ENCODE measurements at regions not wholly inside any gene's neighbourhood (a gene's known extent, or its start where the extent isn't known, plus 50 kb on each side); places are given as distances from the start of the nearest gene placed in this dataset.

DNA sequence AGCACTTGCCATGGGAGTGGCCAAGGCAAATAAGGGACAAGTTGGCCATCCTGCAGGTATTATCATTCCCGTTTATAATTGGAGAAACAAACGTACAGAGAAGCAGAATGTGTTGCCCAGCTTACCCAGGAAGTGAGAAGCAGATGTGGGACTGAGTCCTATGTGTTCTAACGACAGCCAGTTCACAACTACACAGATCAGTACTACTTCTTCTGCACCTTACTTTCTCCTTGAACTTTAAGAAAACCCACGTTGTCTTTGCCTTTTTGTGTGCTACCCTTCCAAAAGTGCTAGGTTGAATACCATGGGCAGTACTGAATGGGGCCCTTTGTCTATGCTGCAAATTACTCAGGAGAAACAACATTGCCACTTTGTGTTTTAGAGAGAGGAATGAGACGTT is 62.8 kb upstream of the BLID start:
- TF ChIP-seq, protein P1, sequence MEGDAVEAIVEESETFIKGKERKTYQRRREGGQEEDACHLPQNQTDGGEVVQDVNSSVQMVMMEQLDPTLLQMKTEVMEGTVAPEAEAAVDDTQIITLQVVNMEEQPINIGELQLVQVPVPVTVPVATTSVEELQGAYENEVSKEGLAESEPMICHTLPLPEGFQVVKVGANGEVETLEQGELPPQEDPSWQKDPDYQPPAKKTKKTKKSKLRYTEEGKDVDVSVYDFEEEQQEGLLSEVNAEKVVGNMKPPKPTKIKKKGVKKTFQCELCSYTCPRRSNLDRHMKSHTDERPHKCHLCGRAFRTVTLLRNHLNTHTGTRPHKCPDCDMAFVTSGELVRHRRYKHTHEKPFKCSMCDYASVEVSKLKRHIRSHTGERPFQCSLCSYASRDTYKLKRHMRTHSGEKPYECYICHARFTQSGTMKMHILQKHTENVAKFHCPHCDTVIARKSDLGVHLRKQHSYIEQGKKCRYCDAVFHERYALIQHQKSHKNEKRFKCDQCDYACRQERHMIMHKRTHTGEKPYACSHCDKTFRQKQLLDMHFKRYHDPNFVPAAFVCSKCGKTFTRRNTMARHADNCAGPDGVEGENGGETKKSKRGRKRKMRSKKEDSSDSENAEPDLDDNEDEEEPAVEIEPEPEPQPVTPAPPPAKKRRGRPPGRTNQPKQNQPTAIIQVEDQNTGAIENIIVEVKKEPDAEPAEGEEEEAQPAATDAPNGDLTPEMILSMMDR (IDR thresholded peaks at IDR 0.05; ENCODE audit: low read length, missing control alignments), result no peak
- H3K4me3 ChIP-seq (replicated peaks; ENCODE audit: low read depth, low read length), result peak overlapping the region; percentile 70
- no peak for DNase-seq (ENCODE audit: low read depth)

DNA sequence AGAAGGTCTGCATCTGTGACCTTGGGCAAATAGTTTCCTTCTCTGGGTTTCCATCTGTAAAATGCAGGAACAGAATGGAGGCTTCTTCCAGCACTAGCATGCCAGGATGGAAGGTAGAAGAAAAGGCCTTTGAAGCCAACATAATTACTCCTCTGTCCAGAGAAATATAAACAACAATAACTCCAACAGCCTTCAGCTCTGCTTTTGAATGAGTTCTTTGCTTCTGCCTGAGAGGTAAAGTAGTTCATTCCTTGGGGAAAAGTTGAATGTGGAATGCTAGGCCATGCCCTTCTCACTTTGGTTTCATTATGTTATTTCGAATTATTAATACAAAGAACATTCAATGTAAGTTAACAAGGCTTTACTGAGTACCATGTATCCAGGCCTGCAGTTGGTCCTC is 61.2 kb upstream of the BLID start:
- no peak for DNase-seq (ENCODE audit: low read depth)
- TF ChIP-seq, protein P1 (IDR thresholded peaks at IDR 0.05; ENCODE audit: low read length, missing control alignments), result no peak
- H3K4me3 ChIP-seq (replicated peaks; ENCODE audit: low read depth, low read length), result peak overlapping the region; percentile 70

DNA sequence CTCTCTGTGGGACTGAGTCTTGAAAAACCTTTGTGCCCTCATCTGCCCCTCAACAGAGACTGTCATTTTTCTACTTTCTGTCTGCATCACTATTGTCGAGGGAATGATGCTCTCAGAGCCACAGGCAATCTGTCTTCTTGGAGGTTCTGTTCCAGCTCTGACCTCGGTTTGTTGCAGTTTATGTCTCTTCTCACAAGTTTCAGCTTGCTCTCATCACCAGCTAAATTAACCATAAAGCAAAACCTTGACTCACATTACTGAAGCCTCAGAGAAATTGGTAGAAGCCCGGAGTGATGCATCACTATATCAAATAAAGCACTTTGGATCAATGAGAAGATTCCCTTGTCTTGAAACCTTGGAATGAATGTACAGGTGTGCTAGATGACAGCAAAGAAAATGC is 60.6 kb upstream of the BLID start:
- DNase-seq (ENCODE audit: low read depth), result no peak
- TF ChIP-seq, protein P1 (IDR thresholded peaks at IDR 0.05; ENCODE audit: low read length, missing control alignments), result no peak
- H3K4me3 ChIP-seq (replicated peaks; ENCODE audit: low read depth, low read length), result peak overlapping the region; percentile 70

DNA sequence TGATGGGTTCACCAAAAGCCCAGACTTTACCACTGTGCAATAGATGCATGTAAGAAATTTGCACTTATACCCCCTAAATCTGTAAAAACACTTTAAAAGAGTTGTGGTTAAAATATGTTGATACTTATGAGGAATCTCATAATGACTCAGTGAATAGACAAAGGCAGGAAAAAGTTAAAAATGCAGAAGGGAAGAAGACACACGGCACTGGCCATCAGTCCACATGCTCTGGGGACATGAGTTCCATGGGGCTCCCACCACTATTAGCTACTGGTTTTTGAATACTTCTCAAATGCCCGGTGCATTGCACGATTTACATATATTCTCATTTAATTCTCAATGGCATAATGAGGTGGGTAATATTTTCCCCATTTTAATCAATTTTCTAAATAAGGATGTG is 59.3 kb upstream of the BLID start:
- TF ChIP-seq, protein P1 (IDR thresholded peaks at IDR 0.05; ENCODE audit: low read length, missing control alignments), result no peak
- DNase-seq (ENCODE audit: low read depth), result no peak
- H3K4me3 ChIP-seq (replicated peaks; ENCODE audit: low read depth, low read length), result no peak overlapping the region

DNA sequence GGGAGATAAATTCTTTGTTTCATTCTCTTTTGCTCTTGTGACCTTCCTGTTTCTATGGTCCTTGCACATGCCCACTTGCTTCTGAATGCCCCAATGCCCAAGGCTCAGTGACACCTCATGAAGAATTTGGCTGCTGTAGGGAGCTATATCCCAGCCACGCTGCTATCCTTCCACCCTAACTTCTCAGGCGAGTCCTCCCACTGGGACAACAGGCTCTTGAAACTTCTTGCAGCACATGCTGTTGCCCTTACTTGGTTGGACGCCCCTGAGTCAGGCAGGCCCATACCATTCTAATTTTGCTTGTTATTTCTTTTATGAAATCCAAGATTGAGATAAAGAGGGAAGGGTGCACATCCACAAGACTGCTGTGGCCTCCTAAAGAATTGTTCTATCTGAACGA is 57.6 kb upstream of the BLID start:
- no peak for DNase-seq (ENCODE audit: low read depth)
- H3K4me3 ChIP-seq (replicated peaks; ENCODE audit: low read depth, low read length), result no peak overlapping the region
- TF ChIP-seq, protein P1 (IDR thresholded peaks at IDR 0.05; ENCODE audit: low read length, missing control alignments), result no peak

DNA sequence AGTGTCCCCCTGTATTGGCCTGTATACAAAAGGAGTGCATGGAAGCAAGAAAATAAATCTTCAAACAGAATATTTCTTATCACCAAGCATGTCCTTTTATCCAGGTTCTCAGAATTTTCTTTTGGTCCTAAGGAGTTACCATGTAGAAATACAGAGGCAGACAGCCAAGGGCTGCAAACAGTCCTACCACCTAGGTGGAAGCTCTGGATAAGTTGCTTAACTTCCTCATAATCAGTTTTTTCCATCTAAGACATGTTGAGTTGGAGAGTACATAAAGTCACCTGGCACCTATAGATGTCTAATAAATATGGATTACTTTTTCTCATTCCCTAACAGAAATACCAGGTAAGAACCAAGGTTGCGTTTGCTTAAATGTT is 57.0 kb upstream of the BLID start:
- DNase-seq (ENCODE audit: low read depth), result no peak
- TF ChIP-seq, protein P1 (IDR thresholded peaks at IDR 0.05; ENCODE audit: low read length, missing control alignments), result no peak
- no peak overlapping the region for H3K4me3 ChIP-seq (replicated peaks; ENCODE audit: low read depth, low read length)

DNA sequence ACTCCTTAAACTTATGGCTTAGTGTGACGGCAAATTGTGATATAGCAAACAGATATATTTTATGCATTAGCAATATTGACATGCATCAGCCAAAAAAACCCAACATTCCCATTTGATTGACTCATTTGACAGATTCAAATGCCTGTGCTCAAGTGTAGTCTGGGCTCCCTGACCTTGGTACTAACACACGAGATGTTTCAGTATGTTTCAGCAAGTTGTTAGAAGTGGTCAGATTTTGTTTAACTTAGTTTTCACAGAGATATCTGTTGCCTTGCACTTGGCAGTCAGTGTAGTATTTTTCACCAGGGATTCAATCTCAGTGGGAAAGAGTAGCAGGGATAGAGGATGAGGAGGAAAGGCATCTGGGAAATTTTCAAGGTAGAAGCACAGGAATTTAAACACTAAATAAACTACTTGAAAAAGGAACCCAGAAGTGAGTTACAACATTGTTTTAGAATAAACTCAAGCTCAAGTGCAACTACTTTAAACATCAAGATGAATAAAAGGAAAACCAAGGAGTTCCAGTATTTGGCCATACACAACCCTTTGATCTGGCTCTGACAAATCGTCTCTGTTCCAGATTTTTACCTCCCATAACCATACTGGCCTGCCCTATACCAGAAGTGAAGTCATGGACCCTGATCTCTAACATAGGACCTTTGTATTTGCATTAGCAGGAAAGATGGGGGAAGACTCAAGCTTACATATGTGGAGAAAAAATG is 56.5 kb upstream of the BLID start:
- TF ChIP-seq, protein P1 (IDR thresholded peaks at IDR 0.05; ENCODE audit: low read length, missing control alignments), result no peak
- no peak for DNase-seq (ENCODE audit: low read depth)
- no peak overlapping the region for H3K4me3 ChIP-seq (replicated peaks; ENCODE audit: low read depth, low read length)

Measured in fibroblast of pulmonary artery (primary cell).